Motor neuron (in vitro differentiated cells): ENCODE measurements at regions not wholly inside any gene's neighbourhood (a gene's known extent, or its start where the extent isn't known, plus 50 kb on each side); places are given as distances from the start of the nearest gene placed in this dataset.
A peak's percentile ranks its signal among the peaks of the same experiment; 100 is the strongest.

Source experiments
- ATAC-seq, 8 experiments: fragments of 200-7000 bp; cut with Tn5 transposase; replicated peaks in 6 of 8; 2 replicates each; pipeline ENCODE4 v1.8.0; 2021; ENCODE audit warnings: mild to moderate bottlenecking in 8 of 8, moderate library complexity in 8 of 8
- H3K27ac ChIP-seq, 2 donors: fragments of 250-450 bp; sonication (Bioruptor Pico); 2 replicates each; pipeline ENCODE4 v1.9.0; 2021; ENCODE audit warnings: antibody characterized with exemption in 2 of 2, mild to moderate bottlenecking in 2 of 2, moderate library complexity in 1 of 2
- H3K4me1 ChIP-seq, 2 donors: fragments of 250-450 bp; sonication (Bioruptor Pico); replicated peaks in 1 of 2; 2 replicates each; pipeline ENCODE4 v1.6.1; 2021; ENCODE audit warnings: antibody characterized with exemption in 2 of 2, mild to moderate bottlenecking in 2 of 2, moderate library complexity in 1 of 2
- H3K4me3 ChIP-seq, 5 donors: fragments of 250-450 bp; sonication (Bioruptor Pico); 2 replicates each; pipeline ENCODE4 v1.9.0; 2021; ENCODE audit warnings: antibody characterized with exemption in 5 of 5, mild to moderate bottlenecking in 5 of 5, moderate library complexity in 4 of 5
- WGBS, 10 experiments: fragments of 450-650 bp; shearing (Covaris generic); methylation state at CpG; one replicate each; pipeline ENCODE4 v1.0.0; 2022; 5-methylcytosine and 5-hydroxymethylcytosine counted together
- in situ Hi-C, 9 experiments: fragments of 400-800 bp; cut with MboI; loops; one replicate each; pipeline ENCODE4 v1.15.0; 2021; ENCODE audit warnings: low sequenced_read_pairs in 9 of 9, low pct_unique_long_range_greater_than_20kb in 2 of 9; ENCODE audit not compliant: unreplicated experiment in 9 of 9

- Histone ChIP-seq H3K27ac (no peak overlapping the region), H3K4me3 (no peak overlapping the region), H3K4me1 (peaks cover 8 to 14% of the 10 kb centered on the region in 2 donors)
- no peak for ATAC-seq
- in situ Hi-C loops = no loop called here
- WGBS, 10 experiments = 69 to 100% (median 85%) methylated on average over 1 to 2 of the region's 2 CpGs; no CpG with 5 or more reads in 1 of the 10 experiments
Measured at GRCh38 chr1:98217601-98218000, 296.8 kb upstream of the DPYD start.

GRCh38 chr1:98216304-98216703, 295.5 kb upstream of the DPYD start:
- peak in 3 of 8 experiments; percentile 99 to 100 (median 99) for ATAC-seq
- in situ Hi-C loops = no loop called here
- Histone ChIP-seq H3K4me3 (no peak overlapping the region), H3K27ac (no peak overlapping the region), H3K4me1 (peaks cover 0 to 4% of the 10 kb centered on the region in 2 donors)
- 0 to 100% (median 79%) methylated on average over 1 to 5 of the region's 5 CpGs for WGBS, 10 experiments

DNA sequence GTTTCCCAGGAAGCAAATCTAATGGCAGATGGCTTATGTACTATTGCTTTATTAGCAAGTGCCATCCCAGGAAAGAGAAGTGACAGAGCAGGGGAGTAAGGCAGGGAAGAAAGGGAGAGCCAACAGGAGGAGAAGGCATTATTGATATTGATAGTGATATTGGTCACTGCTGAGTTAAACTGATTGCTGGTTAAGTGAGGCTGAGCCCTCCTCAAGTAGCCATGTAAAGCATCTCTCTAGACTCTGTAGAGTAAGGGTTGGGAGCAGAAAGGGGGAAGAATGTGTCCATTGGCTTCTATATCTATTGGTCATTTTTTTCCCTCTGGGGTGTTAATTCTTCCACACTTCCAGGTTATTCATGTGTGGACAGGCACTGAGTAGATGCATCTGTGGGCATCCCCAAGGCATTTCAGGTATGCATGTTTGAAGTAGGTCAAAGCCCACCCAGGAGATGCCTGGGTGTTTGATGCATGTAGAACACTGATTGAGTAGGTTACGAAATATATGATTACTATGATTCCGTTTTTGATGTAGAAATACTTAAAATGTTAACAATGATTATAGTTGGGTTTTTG, 290.5 kb upstream of the DPYD start:
- H3K4me3 ChIP-seq = no peak overlapping the region
- in situ Hi-C loops = no loop called here
- ATAC-seq = no peak
- H3K27ac ChIP-seq = no peak overlapping the region
- WGBS, 10 experiments = 43 to 100% (median 92%) methylated on average over 1 to 2 of the region's 2 CpGs
- H3K4me1 ChIP-seq = peaks cover 2 to 12% of the 10 kb centered on the region in 2 donors

GRCh38 chr1:98210563-98210962, 289.7 kb upstream of the DPYD start:
- no peak overlapping the region for H3K27ac ChIP-seq
- peaks cover 2 to 13% of the 10 kb centered on the region in 2 donors for H3K4me1 ChIP-seq
- ATAC-seq = no peak
- WGBS, 10 experiments = 44 to 100% (median 93%) methylated on average over 1 to 3 of the region's 3 CpGs
- no peak overlapping the region for H3K4me3 ChIP-seq
- in situ Hi-C loops = no loop called here

DNA sequence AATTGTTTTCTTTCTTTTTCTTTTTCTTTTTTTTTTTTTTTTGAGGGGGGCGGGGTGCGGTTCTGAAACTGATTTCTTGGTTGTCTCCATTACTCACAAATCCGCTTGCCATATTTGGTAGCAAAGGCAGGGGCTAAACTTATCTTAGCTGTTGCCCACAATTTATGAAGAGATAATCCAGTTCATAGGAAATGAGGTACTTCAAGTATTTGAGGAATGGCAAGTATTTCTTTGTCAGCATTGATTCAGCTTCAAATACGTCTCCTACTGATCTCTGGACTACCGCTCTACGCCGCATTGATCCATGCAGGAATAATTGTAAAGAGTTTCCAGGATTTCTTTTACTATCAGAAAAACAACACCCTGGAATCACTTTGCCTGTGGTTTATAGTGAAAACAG, 289.2 kb upstream of the DPYD start:
- Histone ChIP-seq H3K4me1 (peaks cover 2 to 14% of the 10 kb centered on the region in 2 donors), H3K27ac (no peak overlapping the region), H3K4me3 (no peak overlapping the region)
- ATAC-seq = peak in 1 of 8 experiments; percentile 50
- 10 to 100% (median 80%) methylated on average over 1 to 7 of the region's 7 CpGs for WGBS, 10 experiments
- in situ Hi-C loops = no loop called here

DNA sequence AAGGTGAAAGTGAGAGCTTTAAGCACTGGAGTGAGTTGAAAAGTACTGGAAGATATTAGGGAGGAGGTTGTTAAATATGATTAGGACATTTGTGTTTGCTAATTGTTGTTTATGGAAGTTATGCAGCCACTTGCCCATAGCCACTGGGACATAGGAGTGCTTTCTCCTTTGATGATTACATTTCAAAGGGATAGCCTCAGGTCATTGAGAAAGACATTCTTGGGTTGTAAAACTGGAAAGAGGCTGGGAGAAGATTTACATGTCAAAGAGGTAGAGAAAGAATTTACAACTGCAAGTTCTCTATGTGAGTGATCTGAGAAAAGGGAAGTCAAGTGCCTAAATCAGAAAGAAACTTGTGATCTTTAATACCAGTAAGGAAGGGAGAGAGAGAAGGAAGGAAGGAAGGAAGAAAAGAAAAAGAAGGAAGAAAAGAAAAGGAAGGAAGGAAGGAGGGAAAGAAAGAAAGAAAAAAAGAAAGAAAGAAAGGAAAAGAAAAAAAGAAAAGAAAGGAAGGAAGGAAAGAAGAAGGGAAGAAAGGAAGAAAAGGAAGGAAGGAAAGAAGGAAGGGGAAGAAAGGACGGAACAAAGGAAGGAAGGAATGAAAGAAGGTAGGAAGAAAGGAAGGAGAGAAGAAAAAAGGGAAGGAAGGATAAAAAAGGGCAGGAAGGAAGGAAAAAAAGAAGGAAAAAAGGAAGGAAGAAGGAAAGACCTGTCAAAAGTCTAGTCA, 284.6 kb upstream of the DPYD start:
- H3K27ac ChIP-seq = no peak overlapping the region
- no peak overlapping the region for H3K4me3 ChIP-seq
- peak in 3 of 8 experiments; percentile 80 to 99 (median 97) for ATAC-seq
- peaks cover 7 to 25% of the 10 kb centered on the region in 2 donors for H3K4me1 ChIP-seq
- 0 to 100% (median 48%) methylated on average over 1 of the region's 1 CpG; no CpG with 5 or more reads in 1 of the 10 experiments for WGBS, 10 experiments
- in situ Hi-C loops = no loop called here

DNA sequence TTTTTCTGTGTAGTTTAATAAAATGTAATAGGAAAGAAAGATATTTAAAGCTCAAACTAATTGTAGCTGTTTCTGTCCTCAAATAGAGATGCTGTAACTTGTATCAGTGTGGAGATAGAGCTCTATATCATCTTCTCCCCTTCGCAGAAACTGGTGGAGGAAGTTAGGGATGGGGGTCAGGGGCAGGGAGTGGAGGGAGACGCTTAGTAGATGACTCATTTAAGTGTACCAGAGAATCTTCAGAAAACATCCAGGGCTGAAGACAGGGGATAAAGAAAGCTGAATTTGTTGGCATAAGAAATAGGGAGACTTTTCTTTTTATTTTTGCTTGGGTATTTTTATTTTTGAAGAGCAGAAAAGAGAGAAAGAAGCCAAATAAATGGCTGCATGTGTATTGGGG, 282.6 kb upstream of the DPYD start:
- Histone ChIP-seq H3K27ac (no peak overlapping the region), H3K4me1 (peaks cover 5 to 15% of the 10 kb centered on the region in 2 donors), H3K4me3 (no peak overlapping the region)
- in situ Hi-C loops = no loop called here
- ATAC-seq = no peak
- WGBS, 10 experiments = 17 to 50% (median 42%) methylated on average over 1 to 2 of the region's 2 CpGs; no CpG with 5 or more reads in 5 of the 10 experiments

DNA sequence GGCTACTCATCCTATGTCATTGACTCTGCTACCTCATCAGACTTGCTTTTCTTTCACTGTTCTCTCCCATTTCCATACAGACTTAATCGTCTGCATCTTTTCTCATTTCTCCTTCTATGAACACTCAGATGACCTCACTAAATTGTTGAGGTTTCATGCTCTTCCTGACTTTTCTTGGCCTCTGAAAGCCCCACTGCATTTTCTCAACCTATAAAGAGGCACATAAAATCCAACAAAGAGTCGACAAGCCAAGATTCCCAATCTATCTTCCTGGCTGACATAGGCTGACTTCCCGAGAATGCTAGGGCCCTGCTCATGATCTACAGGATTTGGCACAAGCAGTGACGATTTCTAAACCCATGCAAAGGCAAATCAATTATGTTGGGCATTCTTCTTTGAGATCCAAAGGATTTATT, 280.8 kb upstream of the DPYD start:
- 0 to 57% (median 6%) methylated on average over 2 to 4 of the region's 4 CpGs for WGBS, 10 experiments
- in situ Hi-C loops = no loop called here
- Histone ChIP-seq H3K4me3 (no peak overlapping the region), H3K4me1 (peaks cover 5 to 13% of the 10 kb centered on the region in 2 donors), H3K27ac (no peak overlapping the region)
- ATAC-seq = peak in 5 of 8 experiments; percentile 49 to 92 (median 69)

GRCh38 chr1:98197356-98197755, 276.5 kb upstream of the DPYD start:
- Histone ChIP-seq H3K27ac (no peak overlapping the region), H3K4me3 (no peak overlapping the region), H3K4me1 (peaks cover 5 to 11% of the 10 kb centered on the region in 2 donors)
- WGBS, 10 experiments = 35 to 100% (median 82%) methylated on average over 2 to 3 of the region's 3 CpGs
- ATAC-seq = no peak
- in situ Hi-C loops = no loop called here

- no peaks in the 10 kb centered on the region for H3K4me1 ChIP-seq
- no peak overlapping the region for H3K4me3 ChIP-seq
- 50 to 100% (median 96%) methylated on average over 1 to 2 of the region's 2 CpGs; no CpG with 5 or more reads in 1 of the 10 experiments for WGBS, 10 experiments
- in situ Hi-C loops = no loop called here
- no peak overlapping the region for H3K27ac ChIP-seq
- peak in 1 of 8 experiments; percentile 18 for ATAC-seq
Measured at GRCh38 chr1:98196012-98196411, 275.2 kb upstream of the DPYD start.

- no peak overlapping the region for H3K27ac ChIP-seq
- ATAC-seq = no peak
- in situ Hi-C loops = no loop called here
- no peak overlapping the region for H3K4me3 ChIP-seq
- peaks cover 0 to 5% of the 10 kb centered on the region in 2 donors for H3K4me1 ChIP-seq
- WGBS, 10 experiments = 38 to 100% (median 88%) methylated on average over 1 of the region's 1 CpG; no CpG with 5 or more reads in 3 of the 10 experiments
Measured at GRCh38 chr1:98188774-98189173, 267.9 kb upstream of the DPYD start.

- Histone ChIP-seq H3K4me1 (no peaks in the 10 kb centered on the region), H3K27ac (no peak overlapping the region), H3K4me3 (no peak overlapping the region)
- no peak for ATAC-seq
- WGBS, 10 experiments = 61 to 100% (median 87%) methylated on average over 1 to 2 of the region's 2 CpGs
- in situ Hi-C loops = no loop called here
Measured at GRCh38 chr1:98184856-98185255, 264.0 kb upstream of the DPYD start.

- Histone ChIP-seq H3K4me3 (no peak overlapping the region), H3K27ac (no peak overlapping the region), H3K4me1 (peaks cover 0 to 10% of the 10 kb centered on the region in 2 donors)
- ATAC-seq = no peak
- 80 to 100% (median 83%) methylated on average over 1 of the region's 1 CpG; no CpG with 5 or more reads in 3 of the 10 experiments for WGBS, 10 experiments
- in situ Hi-C loops = no loop called here
Measured at GRCh38 chr1:98181036-98181764, 260.4 kb upstream of the DPYD start.
